CD4-positive, CD25-positive, alpha-beta regulatory T cell (primary cell): ENCODE measurements at regions not wholly inside any gene's neighbourhood (a gene's known extent, or its start where the extent isn't known, plus 50 kb on each side); places are given as distances from the start of the nearest gene placed in this dataset.
"Not testable (repeated sequence)": the region's sequence is repeated elsewhere in the genome, so short reads cannot be mapped to it uniquely, and the experiment has no call there.

ENCODE experiments used
- ATAC-seq, 2 donors: fragments of 150-1000 bp; cut with Tn5 transposase; one replicate each; pipeline ENCODE4 v1.10.0; 2021; ENCODE audit warnings: low read depth in 2 of 2, moderate number of reproducible peaks in 2 of 2, moderate library complexity in 1 of 2
- DNase-seq, 3 donors: peaks; one replicate each; pipeline versions ENCODE4 v3.0.0 to v3.0.0-alpha.2; 2012 to 2022; ENCODE audit warnings: mixed read lengths in 1 of 3
- H3K27ac ChIP-seq: one replicate; pipeline ENCODE4 v1.7.0; 2013; ENCODE audit warnings: mild to moderate bottlenecking, low read length; ENCODE audit not compliant: insufficient read depth, poor library complexity, severe bottlenecking
- H3K27me3 ChIP-seq: one replicate; pipeline ENCODE4 v1.7.0; 2013; ENCODE audit warnings: low read length; ENCODE audit not compliant: control insufficient read depth, insufficient read depth
- H3K36me3 ChIP-seq: one replicate; pipeline ENCODE4 v1.7.0; 2013; ENCODE audit warnings: mild to moderate bottlenecking, low read length, moderate library complexity; ENCODE audit not compliant: control insufficient read depth, insufficient read depth
- H3K4me1 ChIP-seq: 2 replicates; pipeline ENCODE4 v1.7.0; 2013; ENCODE audit warnings: mild to moderate bottlenecking, low read length; ENCODE audit not compliant: insufficient read depth, control insufficient read depth, poor library complexity, severe bottlenecking
- H3K4me3 ChIP-seq: one replicate; pipeline ENCODE4 v1.7.0; 2013; ENCODE audit warnings: low read depth, mild to moderate bottlenecking, low read length, moderate library complexity
- H3K9me3 ChIP-seq, 2 experiments: 1 replicate in 1 of 2; 2 replicates in 1 of 2; pipeline ENCODE4 v1.7.0; 2013; ENCODE audit warnings: low read length in 2 of 2, mild to moderate bottlenecking in 1 of 2, moderate library complexity in 1 of 2; ENCODE audit not compliant: control insufficient read depth in 2 of 2
- H3K27ac Mint-ChIP-seq, 3 donors: one replicate each; pipeline ENCODE4 v1.8.0; 2020 to 2022; ENCODE audit warnings: mild to moderate bottlenecking in 3 of 3, mixed read lengths in 3 of 3, moderate library complexity in 2 of 3
- H3K27me3 Mint-ChIP-seq: one replicate; pipeline ENCODE4 v1.8.0; 2022; ENCODE audit warnings: mild to moderate bottlenecking, mixed read lengths
- H3K36me3 Mint-ChIP-seq: one replicate; pipeline ENCODE4 v1.8.0; 2020; ENCODE audit warnings: mixed read lengths
- H3K4me1 Mint-ChIP-seq, 4 donors: one replicate each; pipeline ENCODE4 v1.8.0; 2020 to 2022; ENCODE audit warnings: mixed read lengths in 4 of 4, mild to moderate bottlenecking in 1 of 4
- H3K4me3 Mint-ChIP-seq, 4 donors: one replicate each; pipeline ENCODE4 v1.8.0; 2020 to 2022; ENCODE audit warnings: mild to moderate bottlenecking in 4 of 4, mixed read lengths in 4 of 4, moderate library complexity in 3 of 4
- H3K9me3 Mint-ChIP-seq, 7 donors: one replicate each; pipeline ENCODE4 v1.8.0; 2020 to 2022; ENCODE audit warnings: mixed read lengths in 7 of 7, mild to moderate bottlenecking in 3 of 7, moderate library complexity in 2 of 7

DNA sequence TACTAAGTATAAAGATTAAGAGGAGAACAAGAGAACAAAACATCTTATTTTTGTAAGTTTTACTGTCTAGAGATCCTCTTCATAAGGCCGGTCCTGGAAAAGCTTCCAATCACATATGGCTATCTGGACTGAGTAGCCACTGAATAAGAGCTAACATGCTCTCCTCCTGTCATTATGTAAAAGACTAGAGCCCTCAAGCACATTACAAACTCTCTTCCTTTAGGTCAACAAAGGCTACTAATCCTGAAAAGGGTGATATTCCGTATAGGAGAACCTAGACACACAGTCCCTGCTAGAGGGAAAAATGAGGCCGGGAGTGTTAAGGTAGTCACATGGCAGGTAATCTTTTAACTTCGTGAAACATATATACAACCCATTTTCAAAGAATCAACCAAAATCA lies 665.6 kb downstream of the EFNA5 start:
- H3K4me3 Mint-ChIP-seq, result no peak overlapping the region
- no peaks in the 10 kb centered on the region for H3K27me3 Mint-ChIP-seq
- no peak overlapping the region for H3K27ac Mint-ChIP-seq
- H3K36me3 ChIP-seq, result no peaks in the 10 kb centered on the region
- no peak overlapping the region for H3K27ac ChIP-seq
- H3K36me3 Mint-ChIP-seq, result no peaks in the 10 kb centered on the region
- ATAC-seq, result no peak
- no peaks in the 10 kb centered on the region for H3K4me1 ChIP-seq
- peaks cover 0 to 7% (median 0%) of the 10 kb centered on the region in 7 donors for H3K9me3 Mint-ChIP-seq
- DNase-seq, result no peak
- no peak overlapping the region for H3K4me3 ChIP-seq
- H3K4me1 Mint-ChIP-seq, result no peaks in the 10 kb centered on the region
- H3K27me3 ChIP-seq, result no peaks in the 10 kb centered on the region
- no peaks in the 10 kb centered on the region for H3K9me3 ChIP-seq

DNA sequence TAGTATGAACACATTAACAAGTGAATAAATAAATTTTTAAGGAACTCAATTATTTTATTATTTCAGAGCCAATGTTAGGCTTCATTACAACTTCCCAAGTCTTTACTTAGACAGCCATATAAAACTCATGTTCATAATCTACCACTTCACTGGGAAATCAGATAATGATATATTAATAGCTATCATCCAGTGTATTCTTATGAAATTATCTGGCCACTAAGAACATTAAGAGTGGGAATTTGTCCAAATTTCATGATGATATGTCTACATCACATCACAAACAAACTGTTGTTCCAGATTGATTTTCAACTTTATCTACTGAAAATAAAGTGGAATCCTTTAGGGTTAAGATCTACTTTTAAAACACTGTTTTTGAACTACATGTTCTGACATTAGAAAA lies 668.6 kb downstream of the EFNA5 start:
- Mint-ChIP-seq H3K9me3 (peaks cover 0 to 9% (median 5%) of the 10 kb centered on the region in 7 donors), H3K4me1 (no peaks in the 10 kb centered on the region), H3K27ac (no peak overlapping the region), H3K27me3 (no peaks in the 10 kb centered on the region), H3K36me3 (no peaks in the 10 kb centered on the region), H3K4me3 (no peak overlapping the region)
- no peak overlapping the region for H3K4me3 ChIP-seq
- H3K9me3 ChIP-seq, result no peaks in the 10 kb centered on the region
- no peaks in the 10 kb centered on the region for H3K27me3 ChIP-seq
- no peaks in the 10 kb centered on the region for H3K36me3 ChIP-seq
- H3K4me1 ChIP-seq, result no peaks in the 10 kb centered on the region
- no peak for DNase-seq
- no peak overlapping the region for H3K27ac ChIP-seq
- ATAC-seq, result no peak

- H3K36me3 Mint-ChIP-seq, H3K9me3 ChIP-seq, H3K4me3 ChIP-seq, H3K4me1 Mint-ChIP-seq, H3K27ac Mint-ChIP-seq, H3K4me1 ChIP-seq, DNase-seq, H3K36me3 ChIP-seq, H3K27ac ChIP-seq, H3K27me3 ChIP-seq, ATAC-seq, H3K4me3 Mint-ChIP-seq, H3K27me3 Mint-ChIP-seq: not testable (repeated sequence)
- peaks cover 0 to 11% (median 4%) of the 10 kb centered on the region in 7 donors for H3K9me3 Mint-ChIP-seq
Measured at GRCh38 chr5:106999506-106999905, 671.2 kb downstream of the EFNA5 start.

GRCh38 chr5:106986006-106986405 lies 684.7 kb downstream of the EFNA5 start:
- Histone ChIP-seq H3K27me3 (no peaks in the 10 kb centered on the region), H3K4me3 (no peak overlapping the region), H3K9me3 (no peaks in the 10 kb centered on the region), H3K36me3 (no peaks in the 10 kb centered on the region), H3K4me1 (no peaks in the 10 kb centered on the region), H3K27ac (no peak overlapping the region)
- no peaks in the 10 kb centered on the region for H3K36me3 Mint-ChIP-seq
- H3K9me3 Mint-ChIP-seq, result peaks cover 0 to 8% (median 3%) of the 10 kb centered on the region in 7 donors
- no peak overlapping the region for H3K27ac Mint-ChIP-seq
- H3K4me1 Mint-ChIP-seq, result no peaks in the 10 kb centered on the region
- DNase-seq, result no peak
- ATAC-seq, result no peak
- H3K4me3 Mint-ChIP-seq, result no peak overlapping the region
- H3K27me3 Mint-ChIP-seq, result no peaks in the 10 kb centered on the region

GRCh38 chr5:106985174-106985573 lies 685.6 kb downstream of the EFNA5 start:
- Mint-ChIP-seq H3K36me3 (no peaks in the 10 kb centered on the region), H3K9me3 (peaks cover 0 to 8% (median 3%) of the 10 kb centered on the region in 7 donors)
- no peak for ATAC-seq

DNA sequence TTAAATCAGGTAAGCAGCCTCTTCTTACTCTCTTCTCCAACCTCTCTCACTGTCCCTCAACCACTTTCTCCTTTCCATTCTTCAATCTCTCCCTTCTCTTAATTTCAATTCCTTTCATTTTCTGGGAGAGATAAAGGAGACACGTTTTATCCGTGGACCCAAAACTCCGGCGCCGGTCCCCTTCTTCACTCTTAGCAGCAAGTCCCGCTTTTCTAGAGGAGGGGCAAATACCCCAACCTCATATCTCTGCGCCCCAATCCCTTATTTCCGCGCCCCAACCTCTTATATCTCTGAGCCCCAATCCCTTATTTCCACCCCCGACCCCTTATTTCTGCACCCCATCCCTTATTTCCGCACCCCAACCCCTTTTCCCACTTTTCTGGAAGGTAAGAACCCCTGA lies 691.6 kb downstream of the EFNA5 start:
- H3K27me3 ChIP-seq, H3K27ac Mint-ChIP-seq, H3K4me3 ChIP-seq, ATAC-seq, H3K4me1 Mint-ChIP-seq, H3K36me3 Mint-ChIP-seq, H3K4me3 Mint-ChIP-seq, H3K4me1 ChIP-seq, H3K27me3 Mint-ChIP-seq, H3K27ac ChIP-seq, H3K36me3 ChIP-seq, H3K9me3 ChIP-seq, DNase-seq: not testable (repeated sequence)
- H3K9me3 Mint-ChIP-seq, result peaks cover 0 to 13% (median 3%) of the 10 kb centered on the region in 7 donors

More at GRCh38 chr5:106985174-106985573, 685.6 kb downstream of the EFNA5 start:
- no peak overlapping the region for H3K4me3 Mint-ChIP-seq
- H3K27ac Mint-ChIP-seq, result no peak overlapping the region
- Histone ChIP-seq H3K27me3 (no peaks in the 10 kb centered on the region), H3K36me3 (no peaks in the 10 kb centered on the region), H3K27ac (no peak overlapping the region), H3K4me1 (no peaks in the 10 kb centered on the region), H3K4me3 (no peak overlapping the region), H3K9me3 (no peaks in the 10 kb centered on the region)
- DNase-seq, result no peak
- no peaks in the 10 kb centered on the region for H3K4me1 Mint-ChIP-seq
- H3K27me3 Mint-ChIP-seq, result no peaks in the 10 kb centered on the region

DNA sequence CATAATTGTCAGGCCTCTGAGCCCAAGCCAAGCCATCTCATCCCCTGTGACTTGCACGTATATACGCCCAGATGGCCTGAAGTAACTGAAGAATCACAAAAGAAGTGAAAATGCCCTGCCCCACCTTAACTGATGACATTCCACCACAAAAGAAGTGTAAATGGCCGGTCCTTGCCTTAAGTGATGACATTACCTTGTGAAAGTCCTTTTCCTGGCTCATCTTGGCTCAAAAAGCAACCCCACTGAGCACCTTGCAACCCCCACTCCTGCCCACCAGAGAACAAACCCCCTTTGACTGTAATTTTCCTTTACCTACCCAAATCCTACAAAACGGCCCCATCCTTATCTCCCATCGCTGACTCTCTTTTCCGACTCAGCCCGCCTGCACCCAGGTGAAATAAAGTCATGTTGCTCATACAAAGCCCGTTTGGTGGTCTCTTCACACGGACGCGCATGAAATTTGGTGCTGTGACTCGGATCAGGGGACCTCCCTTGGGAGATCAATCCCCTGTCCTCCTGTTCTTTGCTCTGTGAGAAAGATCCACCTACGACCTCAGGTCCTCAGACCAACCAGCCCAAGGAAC lies 692.1 kb downstream of the EFNA5 start:
- not testable (repeated sequence) for H3K36me3 Mint-ChIP-seq, H3K36me3 ChIP-seq, H3K9me3 ChIP-seq, H3K27ac Mint-ChIP-seq, H3K4me3 Mint-ChIP-seq, H3K4me3 ChIP-seq, DNase-seq, H3K4me1 ChIP-seq, H3K27ac ChIP-seq, H3K4me1 Mint-ChIP-seq, ATAC-seq, H3K27me3 Mint-ChIP-seq, H3K27me3 ChIP-seq
- peaks cover 0 to 13% (median 3%) of the 10 kb centered on the region in 7 donors for H3K9me3 Mint-ChIP-seq

- H3K4me3 Mint-ChIP-seq, result no peak overlapping the region
- H3K9me3 Mint-ChIP-seq, result peaks cover 0 to 7% (median 2%) of the 10 kb centered on the region in 7 donors
- DNase-seq, result no peak
- H3K27ac Mint-ChIP-seq, result no peak overlapping the region
- H3K27me3 Mint-ChIP-seq, result no peaks in the 10 kb centered on the region
- Histone ChIP-seq H3K27ac (no peak overlapping the region), H3K9me3 (no peaks in the 10 kb centered on the region), H3K27me3 (no peaks in the 10 kb centered on the region), H3K4me1 (no peaks in the 10 kb centered on the region), H3K4me3 (no peak overlapping the region), H3K36me3 (no peaks in the 10 kb centered on the region)
- no peaks in the 10 kb centered on the region for H3K4me1 Mint-ChIP-seq
- H3K36me3 Mint-ChIP-seq, result no peaks in the 10 kb centered on the region
- no peak for ATAC-seq
Measured at GRCh38 chr5:106976363-106976762, 694.4 kb downstream of the EFNA5 start.
